ENCODE measurements at regions not wholly inside any gene's neighbourhood (a gene's known extent, or its start where the extent isn't known, plus 50 kb on each side); places are given as distances from the start of the nearest gene placed in this dataset.
"Not testable (repeated sequence)": the region's sequence is repeated elsewhere in the genome, so short reads cannot be mapped to it uniquely, and the experiment has no call there.

DNA sequence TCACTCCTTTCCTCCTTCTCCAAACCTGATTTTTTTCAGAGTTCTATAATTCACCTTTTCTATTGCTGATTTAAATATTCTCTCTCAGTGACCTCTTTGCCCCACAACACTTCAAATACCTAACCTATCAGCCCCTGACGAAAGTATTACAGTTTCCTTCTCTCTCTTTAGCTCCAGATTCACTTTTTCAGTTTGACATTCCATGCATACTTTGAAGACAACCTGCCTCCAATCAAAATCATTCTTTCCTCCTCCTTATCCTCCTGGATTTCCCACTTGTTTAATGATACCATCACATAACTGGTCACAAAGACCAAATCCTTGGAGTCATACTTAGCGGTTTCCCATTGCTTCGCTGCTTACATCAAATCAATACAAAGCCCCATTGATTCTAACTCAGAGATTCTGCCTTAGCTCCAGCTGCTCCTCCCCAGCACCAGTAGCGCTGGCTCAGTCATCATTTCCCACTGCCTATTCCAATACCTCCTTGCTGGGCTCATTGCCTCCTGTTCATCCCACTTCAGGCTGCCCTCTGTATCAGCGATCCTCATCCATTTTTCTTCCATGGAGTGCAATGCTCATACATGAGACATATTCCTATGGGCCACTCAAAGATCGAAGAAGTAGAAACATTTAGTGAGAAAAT lies 240.1 kb downstream of the ZNF92 start:
- DNase-seq (ENCODE audit: low read depth in 4 of 4, low spot score in 2 of 4): not testable (repeated sequence)

DNA sequence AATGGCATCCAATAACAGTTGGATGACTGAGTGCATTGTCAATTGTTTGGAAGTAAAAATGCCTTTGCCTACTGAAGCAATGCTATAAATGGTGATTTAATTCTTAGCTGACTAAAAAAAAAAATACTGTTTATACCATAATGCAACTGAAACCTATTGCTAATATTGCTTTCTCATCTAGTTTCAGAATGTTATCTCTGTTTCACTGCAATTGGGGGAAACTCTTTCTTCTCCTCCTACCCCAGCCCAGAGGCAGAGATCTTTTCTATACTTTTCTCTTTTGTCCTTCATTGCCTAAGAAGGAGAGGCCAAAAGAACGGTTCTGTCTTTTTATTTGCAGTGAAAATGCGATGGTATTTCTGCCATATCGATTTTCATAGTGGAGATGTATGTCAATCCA lies 242.5 kb downstream of the ZNF92 start:
- not testable (repeated sequence) for DNase-seq (ENCODE audit: low read depth in 4 of 4, low spot score in 2 of 4)

GRCh38 chr7:65620216-65620615 lies 246.6 kb downstream of the ZNF92 start:
- DNase-seq (ENCODE audit: low read depth in 4 of 4, low spot score in 2 of 4): not testable (repeated sequence)

DNA sequence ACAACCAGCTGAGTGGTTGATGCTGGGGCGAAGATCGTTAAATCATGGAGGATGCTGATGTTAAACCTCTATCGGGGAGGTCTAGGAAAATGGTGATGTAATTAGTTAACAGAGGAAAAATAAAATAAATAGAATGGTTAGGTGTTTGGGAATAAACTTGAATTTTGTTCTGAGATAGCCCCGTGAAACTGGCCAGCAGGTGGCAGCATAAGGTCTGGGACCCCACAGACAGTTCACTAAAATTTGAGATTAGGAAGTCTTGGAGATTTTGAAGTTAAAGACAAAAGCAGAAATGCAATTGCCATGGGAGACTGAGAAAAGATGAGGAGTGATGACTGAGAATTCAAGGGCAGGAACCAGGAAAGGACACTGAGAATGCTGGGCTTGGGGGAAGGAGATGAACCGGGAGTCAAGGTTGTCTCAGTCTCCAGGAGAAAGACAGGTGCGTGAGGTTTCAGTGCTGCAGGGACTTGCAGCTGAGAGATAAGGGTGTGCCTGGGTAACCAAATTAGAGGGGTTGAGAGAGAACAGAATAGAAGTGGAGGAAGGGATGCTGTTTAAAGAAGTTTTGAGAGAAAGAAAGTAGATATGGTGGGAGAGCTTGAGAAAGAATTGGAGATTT lies 248.0 kb downstream of the ZNF92 start:
- peak in 1 of 4 donors; percentile 2 for DNase-seq (ENCODE audit: low read depth in 4 of 4, low spot score in 2 of 4)

DNA sequence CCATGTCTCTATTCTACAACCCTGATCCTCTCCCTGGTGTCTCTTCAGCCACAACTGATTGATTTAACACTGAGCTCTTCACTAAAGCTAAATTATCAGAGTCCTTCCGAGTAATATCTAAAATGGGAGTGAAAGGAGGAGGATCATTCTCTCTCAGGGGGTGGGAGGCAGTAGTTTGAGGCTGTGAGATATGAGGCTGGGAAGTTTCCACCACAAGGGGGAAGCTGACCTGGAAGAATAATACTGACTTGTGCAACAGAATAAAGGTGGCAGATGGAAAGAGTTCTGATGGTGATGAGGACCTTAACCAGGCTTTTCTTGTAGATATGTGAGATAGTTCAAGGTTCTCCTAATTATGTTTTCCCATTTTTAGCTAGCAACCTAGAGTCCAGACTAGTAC lies 241.6 kb upstream of the VKORC1L1 start:
- not testable (repeated sequence) for DNase-seq (ENCODE audit: low read depth in 4 of 4, low spot score in 2 of 4)

DNA sequence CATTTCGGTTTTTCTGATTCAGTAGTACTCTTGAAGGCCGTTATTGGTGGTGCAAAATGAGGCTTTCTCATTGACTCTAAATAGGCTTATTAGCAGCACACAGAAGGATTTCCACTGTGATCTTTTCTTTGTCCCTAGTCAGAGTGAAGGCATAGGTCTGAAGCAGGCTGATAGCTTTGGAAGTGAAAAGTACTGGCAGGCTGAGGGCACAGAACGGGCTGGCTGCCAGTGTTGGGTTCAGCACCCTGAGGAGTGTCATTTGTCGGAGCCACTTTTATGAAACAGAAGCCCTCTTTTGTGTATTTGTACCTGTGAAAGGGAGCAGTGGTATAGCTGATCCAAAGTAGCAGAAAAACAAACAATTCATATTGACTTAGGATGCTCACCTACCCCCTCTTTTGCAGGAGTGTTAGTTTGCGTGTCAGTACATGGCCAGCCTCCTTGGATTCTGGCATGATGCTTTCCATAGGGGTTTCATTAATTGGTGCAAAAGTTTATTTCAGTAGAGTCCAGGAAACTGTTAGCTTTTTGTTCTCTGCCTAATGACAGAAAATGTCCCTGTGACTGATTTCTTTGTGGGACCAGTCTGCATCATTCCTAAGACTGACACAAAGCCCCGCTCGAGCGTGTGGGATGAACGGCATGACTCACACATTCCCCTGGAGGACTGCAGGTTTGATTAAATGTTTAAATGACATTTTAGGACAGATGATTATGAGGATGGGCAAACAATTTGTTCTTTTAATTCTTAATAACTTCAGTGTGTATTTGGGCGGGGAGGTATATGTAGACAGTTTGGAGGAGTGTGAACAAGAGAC lies 239.1 kb upstream of the VKORC1L1 start:
- DNase-seq (ENCODE audit: low read depth in 4 of 4, low spot score in 2 of 4): not testable (repeated sequence)

DNA sequence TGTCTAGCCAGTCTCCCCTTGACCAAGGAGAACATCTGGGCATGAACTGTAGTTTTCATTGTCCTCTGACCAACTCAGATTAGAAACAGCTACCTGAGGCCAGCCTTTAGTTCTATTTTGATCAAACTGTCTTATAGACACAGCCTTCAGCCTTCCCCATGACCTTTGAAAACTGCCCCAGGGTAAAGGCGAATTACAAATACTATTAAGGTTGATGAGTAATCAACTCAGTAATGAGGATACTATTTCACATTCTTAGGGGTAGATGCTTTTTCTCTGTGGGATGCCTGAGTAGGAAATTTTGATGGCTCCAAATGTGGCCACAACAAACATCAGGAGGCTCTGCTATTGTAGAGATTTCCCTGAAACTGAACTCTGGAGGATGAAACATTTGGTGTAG lies 234.0 kb upstream of the VKORC1L1 start:
- DNase-seq (ENCODE audit: low read depth in 4 of 4, low spot score in 2 of 4): not testable (repeated sequence)

GRCh38 chr7:65639717-65640116 lies 233.2 kb upstream of the VKORC1L1 start:
- DNase-seq (ENCODE audit: low read depth in 4 of 4, low spot score in 2 of 4): not testable (repeated sequence)

DNA sequence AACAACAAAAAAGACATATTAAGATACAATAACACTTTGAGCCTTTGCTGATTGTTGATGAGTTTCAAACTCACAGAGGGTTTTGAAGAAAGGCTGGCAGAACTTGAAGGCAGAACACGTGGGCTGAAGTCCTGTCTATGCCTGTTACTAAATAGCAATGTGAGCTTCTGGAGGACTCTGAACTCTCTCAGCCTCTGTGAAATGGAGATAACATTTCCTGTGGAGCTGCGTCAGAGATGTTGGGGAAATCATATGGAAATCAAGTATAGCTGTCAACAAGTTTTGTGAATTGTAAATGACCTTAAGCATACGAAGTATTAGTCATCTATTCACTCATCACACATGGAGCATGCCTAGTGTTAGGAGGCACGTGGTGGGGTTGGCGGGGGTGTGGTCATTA lies 229.4 kb upstream of the VKORC1L1 start:
- not testable (repeated sequence) for DNase-seq (ENCODE audit: low read depth in 4 of 4, low spot score in 2 of 4)

DNA sequence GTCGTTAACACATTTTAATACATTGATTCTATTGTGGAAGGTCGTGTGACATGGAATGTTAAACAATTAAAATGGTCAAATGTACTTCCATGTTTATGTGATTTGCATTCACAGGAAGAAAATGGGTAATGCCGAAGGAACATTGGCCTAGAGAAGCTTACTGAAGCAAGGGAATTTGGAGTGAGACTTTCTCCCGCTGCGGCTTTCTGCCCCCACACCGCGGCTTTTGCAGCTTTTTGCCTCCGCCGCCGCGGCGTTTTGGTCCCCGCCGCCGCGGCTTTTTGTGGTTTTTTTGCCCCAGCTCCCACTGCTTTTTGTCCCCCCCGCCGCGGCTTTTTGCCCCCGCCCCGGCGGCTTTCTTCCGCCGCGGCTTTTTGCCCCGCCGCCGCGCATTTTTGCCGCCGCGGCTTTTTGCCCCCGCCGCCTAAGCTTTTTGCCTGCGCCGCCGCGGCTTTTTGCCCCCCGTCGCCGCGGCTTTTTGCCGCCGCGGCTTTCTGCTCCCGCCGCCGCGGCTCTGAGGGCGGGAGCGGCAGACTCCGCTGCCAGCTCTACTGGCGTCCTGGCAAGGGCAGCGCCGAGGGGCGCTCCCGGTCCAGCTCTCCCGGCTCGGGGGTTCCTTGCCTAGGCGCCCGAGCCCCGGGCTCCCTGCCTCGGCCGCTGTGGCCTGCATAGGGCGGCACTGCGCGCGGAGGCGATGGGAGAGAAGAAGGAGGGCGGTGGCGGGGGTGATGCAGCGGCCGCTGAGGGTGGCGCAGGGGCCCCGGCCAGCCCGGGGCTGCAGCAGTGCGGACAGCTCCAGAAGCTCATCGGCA lies 225.5 kb upstream of the VKORC1L1 start:
- not testable (repeated sequence) for DNase-seq (ENCODE audit: low read depth in 4 of 4, low spot score in 2 of 4)

DNA sequence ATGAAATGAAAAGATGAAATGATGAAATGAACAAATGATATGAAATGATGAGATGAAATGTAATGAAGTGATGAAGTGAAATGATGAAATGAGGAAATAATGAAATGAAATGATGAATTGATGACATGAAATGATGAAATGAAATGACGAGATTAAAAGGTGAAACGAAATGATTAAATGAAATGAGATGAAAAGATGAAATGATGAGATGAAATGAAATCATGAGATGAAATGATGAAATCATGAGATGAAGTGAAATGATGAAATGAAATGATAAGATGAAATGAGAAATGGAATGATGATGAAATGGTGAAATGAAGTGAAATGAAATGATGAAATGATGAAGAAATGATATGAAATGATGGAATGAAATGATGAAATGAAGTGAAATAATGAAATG lies 221.7 kb upstream of the VKORC1L1 start:
- DNase-seq (ENCODE audit: low read depth in 4 of 4, low spot score in 2 of 4): not testable (repeated sequence)

DNA sequence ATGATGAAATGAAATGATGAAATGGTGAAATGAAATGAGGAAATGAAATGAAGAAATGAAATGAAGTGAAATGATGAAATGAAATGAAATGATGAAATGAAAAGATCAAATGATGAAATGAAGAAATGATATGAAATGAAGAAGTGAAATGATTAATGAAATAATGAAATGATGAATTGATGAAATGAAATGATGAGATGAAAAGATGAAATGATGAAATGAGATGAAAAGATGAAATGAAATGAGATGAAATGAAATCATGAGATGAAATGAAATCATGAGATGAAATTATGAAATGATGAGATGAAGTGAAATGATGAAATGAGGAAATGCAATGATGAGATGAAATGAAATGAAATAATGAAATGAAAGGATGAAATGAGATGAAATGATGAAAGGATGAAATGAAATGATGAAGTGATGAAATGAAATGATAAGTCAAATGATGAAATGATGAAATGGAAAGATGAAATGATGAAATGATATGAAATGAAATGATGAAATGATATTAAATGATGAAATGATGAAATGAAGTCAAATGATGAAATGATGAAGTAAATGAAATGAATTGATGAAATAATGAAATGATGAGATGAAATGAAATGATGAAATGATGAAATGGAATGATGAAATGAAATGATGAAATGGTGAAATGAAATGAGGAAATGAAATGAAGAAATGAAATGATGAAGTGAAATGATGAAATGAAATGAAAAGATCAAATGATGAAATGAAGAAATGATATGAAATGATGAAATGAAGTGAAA lies 220.9 kb upstream of the VKORC1L1 start:
- DNase-seq (ENCODE audit: low read depth in 4 of 4, low spot score in 2 of 4): not testable (repeated sequence)

DNA sequence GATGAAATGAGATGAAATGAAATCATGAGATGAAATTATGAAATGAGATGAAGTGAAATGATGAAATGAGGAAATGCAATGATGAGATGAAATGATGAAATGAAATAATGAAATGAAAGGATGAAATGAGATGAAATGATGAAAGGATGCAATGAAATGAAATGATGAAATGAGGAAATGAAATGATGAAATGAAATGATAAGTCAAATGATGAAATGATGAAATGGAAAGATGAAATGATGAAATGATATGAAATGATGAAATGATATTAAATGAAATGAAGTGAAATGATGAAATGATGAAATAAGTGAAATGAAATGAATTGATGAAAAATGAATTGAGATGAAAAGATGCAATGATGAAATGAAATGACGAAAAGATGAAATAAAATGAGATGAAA lies 220.2 kb upstream of the VKORC1L1 start:
- DNase-seq (ENCODE audit: low read depth in 4 of 4, low spot score in 2 of 4): not testable (repeated sequence)

DNA sequence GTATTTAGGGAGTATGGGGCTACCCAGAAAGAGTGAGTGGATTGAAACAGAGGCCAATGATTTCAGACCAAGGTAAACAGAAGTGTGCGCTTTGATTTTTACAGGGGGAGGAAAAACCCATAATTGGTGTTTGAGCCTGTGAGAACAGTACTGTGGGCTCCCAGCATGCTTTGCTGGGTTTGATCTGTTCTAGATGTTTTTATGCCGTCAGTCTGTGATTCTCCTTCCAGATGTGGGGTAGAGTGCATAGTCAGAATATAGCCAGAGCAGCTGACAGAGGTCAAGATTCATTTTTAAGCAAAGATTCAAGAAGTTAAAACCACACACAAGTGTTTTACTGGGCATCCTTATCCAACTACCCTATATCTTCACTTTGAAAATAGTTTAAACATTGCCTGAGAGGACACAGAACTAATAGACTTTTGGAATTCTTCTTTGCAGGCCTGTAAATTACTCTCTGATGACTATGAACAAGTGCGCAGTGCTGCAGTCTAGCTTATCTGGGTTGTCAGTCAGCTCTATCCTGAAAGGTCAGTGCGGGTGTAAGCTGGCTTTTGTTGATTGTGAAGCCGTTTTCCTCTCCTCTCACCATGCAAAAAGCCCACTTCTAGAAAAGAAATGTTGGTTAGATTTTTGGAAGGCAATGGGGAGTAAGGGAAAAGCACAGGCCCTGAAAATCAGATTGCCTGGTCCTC lies 216.2 kb upstream of the VKORC1L1 start:
- not testable (repeated sequence) for DNase-seq (ENCODE audit: low read depth in 4 of 4, low spot score in 2 of 4)

DNA sequence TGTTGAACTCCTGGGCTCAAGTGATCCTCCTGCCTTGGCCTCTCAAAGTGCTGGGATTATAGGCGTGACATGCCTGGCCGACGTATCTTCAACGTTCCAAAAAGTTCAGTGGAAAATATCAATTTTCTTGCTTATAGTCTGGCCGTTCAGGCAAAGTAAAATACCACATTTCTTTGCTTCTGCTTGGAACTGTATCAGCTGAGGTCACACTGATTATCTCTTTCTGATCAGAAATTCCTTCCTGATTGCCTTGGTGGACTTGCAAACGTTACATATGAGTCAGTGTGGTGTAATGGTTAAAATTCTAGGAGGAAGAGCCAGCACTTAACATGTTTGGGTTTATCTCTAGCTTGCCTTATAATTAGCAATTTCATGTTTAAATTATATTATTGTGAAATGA lies 189.5 kb upstream of the VKORC1L1 start:
- DNase-seq (ENCODE audit: low read depth in 4 of 4, low spot score in 2 of 4): not testable (repeated sequence)

GRCh38 chr7:65699026-65699714 lies 173.7 kb upstream of the VKORC1L1 start:
- DNase-seq (ENCODE audit: low read depth in 4 of 4, low spot score in 2 of 4): not testable (repeated sequence)

- DNase-seq (ENCODE audit: low read depth in 4 of 4, low spot score in 2 of 4): not testable (repeated sequence)
These were observed 173.0 kb upstream of the VKORC1L1 start for GRCh38 chr7:65699715-65700356.

- not testable (repeated sequence) for DNase-seq (ENCODE audit: low read depth in 4 of 4, low spot score in 2 of 4)
These were observed 153.6 kb upstream of the VKORC1L1 start for GRCh38 chr7:65719123-65719798.

All from left renal cortex interstitium (tissue), 4 donors.